IgD-negative memory B cell (primary cell): ENCODE measurements at regions not wholly inside any gene's neighbourhood (a gene's known extent, or its start where the extent isn't known, plus 50 kb on each side); places are given as distances from the start of the nearest gene placed in this dataset.

Source experiments
- H3K27ac Mint-ChIP-seq, 3 donors: one replicate each; pipeline ENCODE4 v1.8.0; 2020 to 2022; ENCODE audit warnings: mild to moderate bottlenecking in 3 of 3, mixed read lengths in 3 of 3, moderate library complexity in 1 of 3
- H3K27me3 Mint-ChIP-seq: one replicate; pipeline ENCODE4 v1.8.0; 2021; ENCODE audit warnings: mixed read lengths
- H3K36me3 Mint-ChIP-seq: one replicate; pipeline ENCODE4 v1.8.0; 2020; ENCODE audit warnings: mild to moderate bottlenecking, mixed read lengths
- H3K4me1 Mint-ChIP-seq, 3 donors: one replicate each; pipeline ENCODE4 v1.8.0; 2020 to 2022; ENCODE audit warnings: mixed read lengths in 3 of 3, mild to moderate bottlenecking in 1 of 3
- H3K4me3 Mint-ChIP-seq, 4 donors: one replicate each; pipeline ENCODE4 v1.8.0; 2020 to 2022; ENCODE audit warnings: mild to moderate bottlenecking in 4 of 4, mixed read lengths in 4 of 4, moderate library complexity in 3 of 4
- H3K9me3 Mint-ChIP-seq, 3 donors: one replicate each; pipeline ENCODE4 v1.8.0; 2020 to 2021; ENCODE audit warnings: mixed read lengths in 3 of 3, mild to moderate bottlenecking in 1 of 3

GRCh38 chr6:125679651-125680050, 69.8 kb upstream of the HEY2 start:
- H3K4me3 Mint-ChIP-seq, result no peak overlapping the region
- H3K27ac Mint-ChIP-seq, result no peak overlapping the region
- H3K36me3 Mint-ChIP-seq, result peaks cover 2% of the 10 kb centered on the region
- no peaks in the 10 kb centered on the region for H3K27me3 Mint-ChIP-seq
- H3K9me3 Mint-ChIP-seq, result peaks cover 0 to 4% (median 0%) of the 10 kb centered on the region in 3 donors
- no peaks in the 10 kb centered on the region for H3K4me1 Mint-ChIP-seq

DNA sequence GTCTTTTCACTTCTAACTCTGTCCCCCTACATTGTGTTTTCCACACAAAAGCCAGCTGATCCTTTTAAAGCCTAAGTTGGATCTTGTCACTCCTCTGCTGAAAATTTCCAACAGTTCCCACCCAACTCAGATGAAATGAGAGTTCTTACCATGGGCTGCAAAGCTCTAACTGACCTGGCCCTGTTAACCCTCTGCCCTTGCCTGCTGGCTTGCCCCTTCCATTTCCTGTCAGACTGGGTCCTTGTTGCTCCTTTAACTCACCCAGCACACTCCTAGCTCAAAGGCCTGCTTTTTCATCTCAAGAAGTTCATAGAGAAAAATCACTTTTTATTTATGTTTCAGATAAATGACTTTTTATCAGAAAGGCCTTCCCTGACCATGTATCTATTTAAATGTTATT, 66.5 kb upstream of the HEY2 start:
- no peak overlapping the region for H3K4me3 Mint-ChIP-seq
- no peaks in the 10 kb centered on the region for H3K4me1 Mint-ChIP-seq
- H3K27ac Mint-ChIP-seq, result no peak overlapping the region
- H3K36me3 Mint-ChIP-seq, result peaks cover 2% of the 10 kb centered on the region
- peaks cover 6% of the 10 kb centered on the region for H3K27me3 Mint-ChIP-seq
- H3K9me3 Mint-ChIP-seq, result peaks cover 3 to 11% (median 4%) of the 10 kb centered on the region in 3 donors

DNA sequence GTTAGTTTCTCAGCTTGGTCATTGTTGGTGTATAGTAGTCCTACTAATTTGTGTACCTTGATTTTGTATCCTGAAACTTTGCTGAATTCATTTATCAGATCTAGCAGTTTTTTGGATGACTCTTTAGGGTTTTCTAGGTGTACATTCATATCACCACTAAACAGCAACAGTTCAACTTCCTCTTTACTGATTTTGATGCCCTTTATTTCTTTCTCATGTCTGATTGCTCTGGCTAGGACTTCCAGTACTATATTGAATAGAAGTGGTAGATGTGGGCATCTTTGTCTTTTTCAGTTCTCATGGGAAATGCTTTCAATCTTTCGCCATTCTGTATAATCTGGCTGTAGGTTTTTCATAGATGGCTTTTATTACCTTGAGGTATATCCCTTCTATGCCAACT, 61.3 kb upstream of the HEY2 start:
- Mint-ChIP-seq H3K4me1 (no peaks in the 10 kb centered on the region), H3K27ac (no peak overlapping the region)

DNA sequence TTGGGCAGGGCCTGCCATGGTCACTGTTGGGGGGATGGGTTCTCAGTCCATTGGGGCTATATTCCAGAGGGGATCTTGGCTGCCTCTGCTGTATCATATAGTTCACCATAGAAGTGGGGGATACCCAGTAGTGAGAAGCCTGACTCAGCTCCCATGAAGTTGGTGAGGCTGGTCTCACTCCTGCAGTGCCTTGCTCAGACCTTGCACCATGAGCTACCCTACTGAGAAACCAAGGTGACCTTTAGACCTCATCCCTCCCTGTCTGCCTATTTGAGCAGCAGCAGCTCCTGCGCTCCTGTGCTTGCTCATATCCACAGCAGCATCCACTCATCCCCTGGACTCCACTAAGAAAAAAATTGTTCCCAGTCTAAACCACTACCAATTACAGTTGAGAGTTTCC, 56.0 kb upstream of the HEY2 start:
- no peaks in the 10 kb centered on the region for H3K4me1 Mint-ChIP-seq
- H3K27ac Mint-ChIP-seq, result no peak overlapping the region
- no peak overlapping the region for H3K4me3 Mint-ChIP-seq
- peaks cover 15% of the 10 kb centered on the region for H3K27me3 Mint-ChIP-seq
- H3K36me3 Mint-ChIP-seq, result peaks cover 3% of the 10 kb centered on the region
- peaks cover 8 to 23% (median 13%) of the 10 kb centered on the region in 3 donors for H3K9me3 Mint-ChIP-seq

More for the DNA sequence above, 61.3 kb upstream of the HEY2 start:
- Mint-ChIP-seq H3K36me3 (peaks cover 3% of the 10 kb centered on the region), H3K4me3 (no peak overlapping the region), H3K27me3 (peaks cover 10% of the 10 kb centered on the region), H3K9me3 (peaks cover 12 to 28% (median 19%) of the 10 kb centered on the region in 3 donors)

DNA sequence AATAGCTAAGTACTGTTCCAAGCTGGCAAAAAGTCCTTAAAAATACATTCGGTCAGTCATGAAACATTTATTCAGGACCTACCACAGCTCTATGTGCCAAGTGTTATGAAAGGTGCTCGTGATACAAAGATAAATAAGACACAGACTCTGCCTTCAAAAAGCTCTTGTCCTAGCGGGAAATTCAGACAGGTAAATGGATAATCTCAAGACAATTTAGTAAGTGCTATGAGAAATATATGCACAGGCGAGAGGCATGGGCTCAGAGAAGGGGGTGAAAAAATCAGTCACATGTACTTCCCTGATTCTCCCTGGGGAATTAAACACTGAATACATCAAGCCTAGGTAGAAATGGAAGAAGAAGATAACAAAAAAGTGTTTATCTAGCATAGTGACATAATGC, 49.8 kb upstream of the HEY2 start:
- H3K4me3 Mint-ChIP-seq, result no peak overlapping the region
- peaks cover 0 to 3% (median 2%) of the 10 kb centered on the region in 3 donors for H3K4me1 Mint-ChIP-seq
- peaks cover 12% of the 10 kb centered on the region for H3K27me3 Mint-ChIP-seq
- no peaks in the 10 kb centered on the region for H3K36me3 Mint-ChIP-seq
- H3K27ac Mint-ChIP-seq, result no peak overlapping the region
- H3K9me3 Mint-ChIP-seq, result peaks cover 3 to 6% (median 4%) of the 10 kb centered on the region in 3 donors
